GM04503 (cell line): ENCODE measurements at regions not wholly inside any gene's neighbourhood (a gene's known extent, or its start where the extent isn't known, plus 50 kb on each side); places are given as distances from the start of the nearest gene placed in this dataset.
"Not testable (repeated sequence)": the region's sequence is repeated elsewhere in the genome, so short reads cannot be mapped to it uniquely, and the experiment has no call there.

Experiments used
- DNase-seq: peaks from one replicate; pipeline ENCODE4 v3.0.0-alpha.2; 2012; ENCODE audit warnings: low read depth

DNA sequence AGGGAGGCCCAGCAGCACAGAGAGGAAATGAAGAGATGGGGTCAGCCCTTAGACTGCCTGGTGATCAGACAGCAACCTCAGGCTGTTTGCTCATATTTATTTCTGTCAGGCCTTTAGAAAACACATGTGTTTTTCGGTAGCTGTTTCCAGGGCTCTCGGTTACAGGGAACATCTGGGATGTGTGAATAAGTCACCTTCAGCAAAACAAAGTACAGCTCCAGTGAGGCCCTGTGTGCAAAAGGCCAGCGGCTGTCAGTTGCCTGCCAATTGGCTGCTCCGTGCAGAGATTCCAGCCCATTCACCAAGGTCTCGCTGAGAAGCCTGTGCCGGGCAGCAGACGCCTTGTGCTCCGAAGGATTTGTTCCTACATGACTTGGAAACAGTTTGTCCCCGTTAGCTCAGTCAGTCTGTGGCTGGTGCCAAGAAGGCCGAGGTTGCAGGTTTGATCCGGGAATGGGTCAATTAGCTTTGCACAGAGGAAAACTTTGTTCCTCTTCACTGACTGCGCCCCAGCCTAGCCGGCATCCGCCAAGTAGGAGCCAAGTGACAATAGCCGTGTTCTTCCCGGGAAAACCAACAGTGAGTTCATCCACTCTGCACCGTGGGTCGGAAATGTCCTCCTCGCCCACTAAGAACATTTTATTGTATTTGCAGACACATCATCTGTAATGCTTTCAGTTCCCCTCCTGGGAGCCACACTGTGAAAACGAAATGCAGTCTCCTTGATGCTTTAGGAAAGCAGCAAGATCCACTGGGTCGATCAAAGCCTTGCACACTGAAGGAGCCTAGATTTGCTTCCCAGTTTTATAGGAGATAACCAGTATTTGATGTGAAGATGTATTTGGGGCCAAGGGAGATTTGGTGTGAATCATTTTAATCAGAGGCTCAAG lies 315.4 kb upstream of the CDYL start:
- peak; percentile 18 for DNase-seq

DNA sequence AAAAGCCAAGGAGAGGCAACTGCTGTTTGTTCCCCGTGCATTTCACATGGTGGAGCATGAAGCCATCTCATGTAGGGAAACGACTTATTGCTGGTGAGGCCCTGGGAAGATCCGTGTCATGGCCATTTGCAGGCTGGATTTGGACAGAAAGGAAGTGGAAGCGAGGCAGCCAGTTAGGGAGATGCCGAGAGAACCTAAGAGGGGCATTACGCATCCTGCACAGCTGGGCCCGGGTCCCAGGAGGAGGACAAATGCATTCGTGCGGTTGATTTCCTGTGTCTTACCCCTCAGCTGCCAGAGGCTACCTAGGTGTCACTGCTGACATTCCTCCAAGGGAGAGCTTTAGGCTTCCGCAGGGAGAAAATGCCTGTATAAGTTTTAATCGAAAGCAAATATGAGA lies 316.2 kb upstream of the CDYL start:
- DNase-seq, result no peak

DNA sequence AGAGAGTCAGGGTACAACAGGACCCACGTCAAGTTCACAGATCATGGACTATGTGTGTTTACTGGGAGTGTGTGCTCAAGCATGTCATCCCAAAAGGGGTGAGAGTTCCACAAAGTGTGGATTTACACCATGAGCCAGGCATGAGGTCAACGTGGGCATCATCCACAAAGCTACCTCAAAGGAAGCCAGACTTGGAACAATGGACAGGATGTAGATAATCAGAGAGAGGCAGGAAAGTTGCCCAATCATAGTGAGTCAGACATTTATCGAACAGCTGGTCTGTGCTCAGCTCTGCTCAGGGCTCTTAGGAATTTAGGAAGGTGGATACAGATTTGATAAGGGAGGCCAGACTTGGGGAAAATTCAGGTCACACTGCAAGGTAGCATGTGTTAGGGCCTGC lies 317.2 kb upstream of the CDYL start:
- DNase-seq, result peak; percentile 52

DNA sequence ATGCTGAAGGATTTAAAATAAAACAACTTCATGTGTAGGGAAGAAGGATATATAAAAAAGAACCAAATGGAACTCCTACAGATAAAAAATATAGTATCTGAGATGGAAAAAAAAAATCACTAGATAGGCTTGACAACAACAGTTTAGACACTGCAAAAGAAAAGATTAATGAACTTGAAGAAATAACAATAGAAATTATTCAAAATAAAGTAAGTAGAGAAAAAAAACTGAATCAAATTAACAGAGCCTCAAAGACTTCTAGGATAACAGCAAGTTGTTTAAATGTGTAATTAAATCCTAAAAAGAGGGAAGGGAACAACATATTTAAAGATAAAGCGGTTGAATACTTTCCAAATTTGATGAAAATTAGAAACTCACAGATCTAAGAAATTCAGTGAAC lies 316.3 kb upstream of the ECI2 start:
- no peak for DNase-seq

DNA sequence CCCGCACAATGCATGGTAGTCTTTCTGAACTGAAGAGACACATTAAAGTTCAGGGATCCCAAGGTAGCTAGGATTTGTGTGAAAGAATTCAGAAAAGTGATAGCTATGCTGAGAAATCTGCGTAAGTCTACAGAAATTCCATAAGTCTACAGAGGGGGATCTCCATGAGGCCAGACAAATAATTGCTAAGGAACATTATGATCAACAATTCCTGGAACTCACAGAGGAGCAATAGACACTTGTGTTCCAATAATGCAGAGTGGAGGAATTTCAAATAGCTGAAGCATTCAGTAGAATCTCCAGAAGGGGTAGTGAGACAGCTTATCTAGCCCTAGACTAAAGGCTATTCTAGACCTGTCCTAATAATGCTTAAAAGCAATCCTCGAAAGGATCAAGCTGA lies 315.7 kb upstream of the ECI2 start:
- no peak for DNase-seq

DNA sequence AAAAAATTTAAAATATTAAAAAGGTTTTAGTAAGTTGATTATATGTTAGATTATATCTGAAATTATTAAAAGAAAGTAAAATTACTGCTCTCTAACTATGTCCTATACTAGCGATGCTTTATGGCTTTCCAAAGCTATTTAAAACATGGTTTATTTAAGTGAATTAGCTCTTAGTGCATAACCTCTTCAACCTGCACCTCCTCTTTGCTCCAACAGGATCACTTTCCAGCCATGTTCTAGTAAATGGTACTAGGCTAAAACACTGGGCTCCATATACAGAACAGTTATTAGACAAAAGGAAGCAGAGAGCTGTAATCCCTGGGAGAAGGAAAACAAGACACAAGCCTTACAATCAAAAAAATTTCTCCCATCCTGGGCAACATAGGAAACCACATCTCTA lies 314.9 kb upstream of the ECI2 start:
- no peak for DNase-seq

DNA sequence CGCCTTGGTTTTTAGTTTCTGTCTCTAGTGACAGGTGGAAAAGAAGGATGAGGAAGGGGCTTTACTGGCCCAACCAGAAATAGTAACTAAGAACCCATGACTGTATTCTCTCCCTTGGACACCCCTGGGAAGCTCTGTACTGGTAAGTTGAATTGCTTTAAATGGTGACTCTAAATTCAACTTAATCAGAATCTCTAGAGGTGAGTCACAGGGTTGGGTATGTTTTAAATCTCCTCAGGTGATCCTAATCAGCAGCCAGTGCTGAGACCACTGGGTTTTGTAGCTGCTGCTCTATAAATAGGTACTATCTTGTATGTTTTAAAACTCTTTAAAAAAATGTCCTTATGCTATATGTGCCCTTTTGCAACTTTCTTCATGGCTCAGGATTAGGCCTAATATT lies 314.0 kb upstream of the ECI2 start:
- no peak for DNase-seq

DNA sequence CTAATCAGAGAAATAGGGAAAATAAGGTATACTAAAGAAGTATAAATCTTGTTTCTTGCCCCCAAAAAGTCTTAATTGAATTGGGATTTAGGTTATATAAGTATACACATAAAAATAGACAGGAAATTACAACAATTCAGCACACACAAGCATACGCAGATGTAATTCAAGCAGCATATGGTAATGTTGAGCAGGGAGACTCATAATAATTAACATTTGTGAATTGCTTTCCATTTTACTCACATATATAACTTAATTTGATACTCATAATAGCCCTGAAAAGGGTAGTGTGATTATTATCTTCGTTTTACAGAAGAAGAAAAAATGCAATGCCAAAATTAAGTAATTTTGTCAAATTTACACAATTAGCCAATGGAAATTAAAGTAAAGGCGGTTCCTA lies 313.5 kb upstream of the ECI2 start:
- no peak for DNase-seq

DNA sequence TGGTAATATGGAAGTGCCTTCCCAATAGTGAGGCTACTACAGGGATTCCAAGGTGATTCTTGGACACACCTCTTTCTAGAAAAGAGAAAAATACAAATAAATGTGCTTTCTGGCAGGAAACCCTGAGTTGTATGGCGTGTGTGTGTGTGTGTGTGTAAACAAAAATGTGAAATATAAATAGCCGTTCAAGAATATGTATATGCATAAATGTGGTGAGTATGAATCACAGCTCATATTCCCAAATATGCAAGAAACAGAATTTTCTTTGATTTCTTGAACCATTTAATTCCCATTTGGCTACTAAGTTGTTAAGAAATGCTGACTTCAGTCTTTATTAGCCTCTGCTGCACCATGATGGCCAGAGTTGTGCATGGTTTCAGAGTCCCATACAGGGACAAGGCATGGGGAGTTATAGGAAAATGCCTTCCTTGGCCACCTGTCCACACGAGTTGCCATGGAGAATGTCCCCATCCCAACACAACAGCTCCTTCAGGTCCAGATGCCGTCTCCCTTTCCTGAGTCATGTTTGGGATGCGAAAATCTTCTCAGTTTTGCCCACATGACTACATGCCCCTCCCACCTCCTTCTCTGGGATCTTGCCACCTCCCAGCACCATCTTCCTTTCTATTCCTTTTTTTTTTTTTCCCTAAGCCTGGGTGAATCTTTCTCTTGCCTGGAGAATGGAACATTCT lies 312.4 kb upstream of the ECI2 start:
- DNase-seq, result no peak

DNA sequence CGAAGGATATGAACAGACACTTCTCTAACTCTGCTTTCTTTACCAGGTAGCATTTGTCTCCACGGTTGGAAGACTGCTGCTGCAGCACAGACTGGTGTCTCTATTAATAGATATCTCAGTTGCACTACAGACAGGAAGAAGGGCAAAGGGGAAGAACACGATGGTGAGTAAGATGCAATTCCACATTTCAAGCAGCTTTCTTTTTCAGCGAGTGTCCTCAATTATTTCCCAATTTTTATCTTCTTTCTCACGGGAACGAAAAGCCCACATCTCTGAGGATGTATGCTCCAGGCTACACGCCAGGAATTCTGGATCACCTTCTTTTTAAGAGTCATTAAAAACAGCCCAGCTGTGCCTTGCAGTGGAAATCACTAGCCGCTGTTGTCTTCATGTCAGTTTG lies 311.6 kb upstream of the ECI2 start:
- DNase-seq, result peak; percentile 19

DNA sequence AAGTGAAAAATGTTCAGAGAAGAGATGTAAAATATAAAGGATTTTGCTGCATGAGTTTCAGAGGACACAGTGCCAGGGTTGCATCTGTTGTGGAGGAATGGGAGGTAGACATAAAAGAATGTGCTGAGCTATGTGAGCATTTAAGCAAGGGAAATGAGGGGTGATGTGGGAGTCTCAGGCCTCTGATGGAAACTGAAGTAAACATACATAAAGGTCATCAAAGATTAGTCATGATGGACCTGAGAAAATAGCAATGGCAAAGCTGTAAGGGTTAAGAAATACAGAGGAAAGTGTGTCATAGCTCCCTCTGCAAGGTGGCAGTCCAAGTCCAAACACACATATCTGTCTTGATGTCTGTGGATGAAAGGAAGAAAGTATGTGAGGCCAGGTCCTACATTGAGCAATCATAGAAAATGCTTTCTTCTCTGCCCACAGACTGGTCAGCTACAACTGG lies 306.6 kb upstream of the ECI2 start:
- no peak for DNase-seq

DNA sequence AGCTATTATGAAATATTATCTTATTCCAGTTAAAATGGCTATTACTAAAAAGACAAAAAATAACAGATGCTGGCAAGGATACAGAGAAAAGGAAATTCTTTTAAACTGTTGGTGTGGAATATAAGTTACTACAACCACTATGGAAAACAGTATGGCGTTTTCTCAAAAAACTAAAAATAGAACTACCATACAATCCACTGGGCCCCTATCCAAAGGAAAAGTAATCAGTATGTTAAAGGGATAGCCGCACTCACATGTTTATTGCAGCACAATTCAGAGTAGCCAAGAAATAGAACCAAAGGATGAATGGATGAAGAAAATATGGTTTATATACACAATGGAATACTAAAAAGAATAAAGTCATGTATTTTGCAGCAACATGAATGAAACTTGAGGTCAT lies 303.8 kb upstream of the ECI2 start:
- DNase-seq, result no peak

DNA sequence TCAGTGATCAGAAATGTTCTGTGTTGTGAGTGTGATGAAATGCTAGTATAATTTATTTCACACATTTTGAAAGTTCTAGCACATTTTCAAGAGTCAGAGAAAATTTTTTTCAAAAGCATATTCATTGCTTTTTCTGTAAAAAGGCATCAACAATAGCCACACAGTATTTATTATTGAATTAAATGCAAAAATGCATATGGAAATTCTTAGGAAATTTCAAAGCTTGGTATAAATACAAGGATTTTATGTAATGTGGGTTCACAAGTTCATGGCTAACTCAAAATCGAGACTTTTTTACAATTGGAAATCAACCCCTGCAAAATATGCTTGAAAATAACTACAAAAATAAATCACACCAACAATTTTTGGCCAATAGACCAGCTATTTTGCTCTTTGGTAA lies 302.0 kb upstream of the ECI2 start:
- DNase-seq, result no peak

DNA sequence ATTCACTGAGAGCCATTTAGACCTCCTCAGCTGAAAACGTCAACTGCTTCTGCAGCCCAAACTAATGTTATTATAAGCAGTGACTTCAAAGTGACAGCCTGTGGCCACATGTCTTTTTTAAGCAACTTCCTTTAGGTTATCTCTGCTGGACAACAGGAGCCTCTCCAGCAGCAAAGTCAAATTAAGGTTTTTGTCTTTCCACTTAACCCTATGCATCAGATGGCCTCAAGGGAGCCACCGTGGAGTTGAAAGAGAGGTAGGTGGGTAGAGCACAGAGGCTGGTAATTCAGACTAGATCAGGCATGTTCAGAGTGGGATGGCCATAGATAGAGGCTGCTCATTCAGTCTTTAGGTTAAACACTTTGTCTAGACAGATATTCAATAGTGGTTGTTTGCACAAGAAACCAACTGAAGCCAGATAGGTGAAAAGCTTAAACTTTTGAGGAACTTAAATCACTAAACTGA lies 300.6 kb upstream of the ECI2 start:
- DNase-seq, result no peak

DNA sequence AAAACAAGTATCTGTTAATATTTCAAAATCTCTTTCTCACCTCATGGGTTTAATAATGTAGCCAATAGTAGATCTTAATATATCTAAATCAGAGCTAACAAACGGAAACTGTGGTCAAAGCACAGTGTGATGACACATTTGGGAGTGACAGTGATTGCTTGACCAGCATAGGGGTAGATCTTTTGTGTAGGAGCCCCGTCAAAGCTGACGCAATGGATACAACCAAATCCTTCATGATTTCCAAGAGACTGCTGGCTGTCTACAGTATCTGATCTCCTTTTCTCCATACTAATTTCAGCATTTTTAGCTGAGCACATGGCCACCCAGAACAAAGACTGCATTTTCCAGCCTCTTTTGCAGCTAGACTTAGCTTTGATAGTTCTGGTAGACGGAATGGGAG lies 299.3 kb upstream of the ECI2 start:
- no peak for DNase-seq

DNA sequence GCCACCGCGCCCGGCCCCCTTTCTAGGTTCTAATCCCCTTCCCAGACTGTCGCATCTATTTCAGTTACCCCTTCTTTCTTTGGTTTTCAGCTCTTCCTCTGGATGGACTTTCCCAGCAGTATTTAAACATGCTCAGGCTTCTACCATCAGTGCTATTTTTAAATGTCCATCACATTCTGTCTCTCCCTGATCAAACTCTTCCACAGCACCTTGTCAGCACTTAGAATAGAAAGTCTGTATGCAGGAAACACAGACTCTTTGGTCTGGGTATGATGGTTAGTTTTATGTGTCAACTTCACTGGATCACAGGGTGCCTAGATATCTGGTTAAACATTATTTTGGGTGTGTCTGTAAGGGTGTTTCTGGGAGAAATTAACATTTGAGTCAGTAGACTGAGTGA lies 297.8 kb upstream of the ECI2 start:
- no peak for DNase-seq

DNA sequence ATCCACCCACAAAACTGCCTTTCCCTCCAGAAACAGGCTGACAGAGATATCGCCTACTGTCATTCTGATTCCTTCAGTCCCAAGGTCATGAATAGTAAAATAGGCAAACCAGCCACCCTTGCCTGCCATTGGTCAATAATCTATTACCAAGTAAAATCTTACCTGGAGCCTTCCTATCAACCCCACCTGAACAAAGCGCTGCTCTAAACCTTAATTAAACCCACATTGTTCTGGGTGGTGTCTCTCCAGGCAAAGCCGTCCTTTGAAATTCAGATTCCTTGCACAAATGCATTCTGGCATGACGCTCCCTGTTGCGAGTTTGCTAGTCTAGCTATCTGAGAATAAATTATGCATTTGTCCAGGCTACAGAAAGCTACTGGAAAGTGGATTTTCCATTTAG lies 291.6 kb upstream of the ECI2 start:
- no peak for DNase-seq

DNA sequence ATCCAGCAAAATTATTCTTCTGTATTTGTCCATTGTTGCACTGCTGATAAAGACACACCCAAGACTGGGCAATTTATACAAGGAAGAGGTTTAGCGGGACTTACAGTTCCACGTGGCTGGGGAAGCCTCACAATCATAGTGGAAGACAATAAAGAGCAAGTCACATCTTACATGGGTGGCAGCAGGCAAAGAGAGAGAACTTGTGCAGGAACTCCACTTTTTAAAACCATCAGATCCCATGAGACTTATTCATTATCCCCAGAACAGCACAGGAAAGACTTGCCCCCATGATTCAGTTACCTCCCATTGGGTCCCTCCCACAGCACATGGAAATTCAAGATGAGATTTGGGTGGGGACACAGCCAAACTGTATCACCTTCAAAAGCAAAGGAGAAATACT lies 286.5 kb upstream of the ECI2 start:
- no peak for DNase-seq

DNA sequence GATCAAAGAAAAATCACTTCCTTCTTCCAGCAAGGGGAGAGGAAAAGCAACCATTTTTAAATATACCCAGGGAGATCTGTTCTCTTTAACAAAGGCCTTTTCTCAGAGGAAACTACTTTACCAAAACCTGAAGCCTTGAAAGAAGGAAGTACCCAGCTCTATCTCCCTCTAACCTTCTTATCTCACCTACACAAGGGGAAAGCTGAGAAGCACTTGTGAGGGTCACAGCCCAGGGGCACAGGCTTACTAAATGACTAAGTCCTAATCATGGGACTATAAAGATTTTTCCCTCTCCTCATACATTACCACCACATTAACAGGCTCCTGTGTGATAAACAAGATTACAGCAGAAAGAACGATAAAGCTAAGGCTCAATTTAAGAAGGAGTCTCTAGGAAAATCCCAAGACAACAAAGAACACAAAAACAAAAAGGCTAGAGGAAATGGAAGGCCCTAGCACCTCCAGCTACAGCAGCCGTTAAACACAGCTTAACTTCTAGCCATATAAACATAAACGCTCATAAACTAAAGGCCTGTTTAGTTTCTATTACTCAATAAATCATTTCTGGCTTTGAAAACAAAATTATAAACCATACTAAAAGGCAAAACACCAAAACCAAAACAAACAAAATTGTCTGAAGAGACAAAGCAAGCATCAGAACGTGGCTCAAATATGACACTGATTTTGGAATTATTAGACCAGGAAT lies 284.9 kb upstream of the ECI2 start:
- DNase-seq, result no peak

DNA sequence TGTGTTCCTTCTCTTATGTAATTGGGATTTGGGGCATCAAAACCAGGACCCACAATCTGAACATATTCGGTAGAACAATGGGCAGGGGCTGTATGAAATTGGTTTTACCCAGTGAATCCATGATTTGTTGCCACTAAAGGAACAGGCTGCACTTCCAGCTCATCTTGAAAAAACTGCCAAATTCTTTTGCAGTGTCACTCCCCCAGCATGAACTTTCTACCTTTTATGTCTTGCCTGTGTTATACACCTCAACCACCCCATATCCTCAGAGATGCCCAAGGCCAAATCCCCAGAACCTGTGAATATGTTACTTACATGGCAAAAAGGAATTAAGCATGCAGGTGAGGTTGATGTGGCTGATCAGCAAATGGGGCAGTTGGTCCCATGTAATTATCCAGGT lies 280.2 kb upstream of the ECI2 start:
- no peak for DNase-seq

DNA sequence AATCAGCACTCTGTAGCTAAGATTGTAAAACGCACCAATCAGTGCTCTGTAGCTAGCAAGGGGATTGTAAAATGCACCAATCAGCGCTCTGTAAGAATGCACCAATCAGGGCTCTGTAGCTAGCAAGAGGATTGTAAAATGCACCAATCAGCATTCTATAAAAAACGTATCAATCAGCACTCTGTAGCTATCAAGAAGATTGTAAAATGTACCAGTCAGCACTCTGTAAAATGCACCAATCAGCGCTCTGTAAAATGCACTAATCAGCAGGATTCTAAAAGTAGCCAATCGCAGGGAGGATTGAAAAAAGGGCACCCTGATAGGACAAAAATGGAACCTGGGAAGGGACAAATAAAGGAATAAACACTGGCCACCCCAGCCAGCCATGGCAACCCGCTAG lies 278.7 kb upstream of the ECI2 start:
- DNase-seq, result not testable (repeated sequence)

DNA sequence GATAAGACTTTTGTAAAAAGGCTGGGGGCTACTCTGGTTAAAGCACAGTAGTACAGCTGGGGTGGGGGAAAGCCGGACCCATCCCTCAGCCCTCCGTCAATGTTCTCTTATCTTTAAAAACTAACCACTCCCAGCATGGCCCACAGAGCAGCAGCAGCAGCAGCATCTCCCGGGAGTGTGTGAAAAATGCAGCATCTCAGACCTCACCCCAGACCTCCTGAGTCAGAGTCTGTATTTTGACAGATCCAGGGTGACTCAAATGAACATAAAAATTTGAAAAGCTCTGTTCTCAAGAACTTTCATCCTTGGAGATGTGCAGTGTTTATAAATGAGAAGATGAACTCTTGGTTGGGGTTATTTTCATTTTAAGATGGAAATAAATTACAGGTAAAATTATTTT lies 277.7 kb upstream of the ECI2 start:
- peak; percentile 67 for DNase-seq

DNA sequence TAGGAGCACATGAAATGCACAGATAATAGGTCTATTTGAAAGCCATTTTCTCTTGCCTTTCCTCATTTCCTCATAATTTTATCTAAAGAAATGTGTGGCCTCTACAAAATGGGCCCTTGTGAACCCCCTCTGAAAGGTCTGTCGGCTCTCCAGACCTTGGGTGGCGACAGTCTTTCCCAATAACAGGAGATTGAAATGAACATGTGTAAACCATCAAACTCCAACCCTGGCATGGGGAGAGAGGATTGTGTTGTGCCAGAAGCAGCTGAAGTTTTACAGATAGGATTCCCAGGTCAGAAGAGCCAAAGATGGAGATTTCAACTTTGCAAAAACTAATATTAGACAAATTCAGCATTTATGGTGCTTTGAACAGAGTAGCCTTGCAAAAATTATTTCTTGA lies 277.1 kb upstream of the ECI2 start:
- DNase-seq, result no peak
